ENCODE measurements at regions not wholly inside any gene's neighbourhood (a gene's known extent, or its start where the extent isn't known, plus 50 kb on each side); places are given as distances from the start of the nearest gene placed in this dataset.
"Not testable (repeated sequence)": the region's sequence is repeated elsewhere in the genome, so short reads cannot be mapped to it uniquely, and the experiment has no call there.

DNA sequence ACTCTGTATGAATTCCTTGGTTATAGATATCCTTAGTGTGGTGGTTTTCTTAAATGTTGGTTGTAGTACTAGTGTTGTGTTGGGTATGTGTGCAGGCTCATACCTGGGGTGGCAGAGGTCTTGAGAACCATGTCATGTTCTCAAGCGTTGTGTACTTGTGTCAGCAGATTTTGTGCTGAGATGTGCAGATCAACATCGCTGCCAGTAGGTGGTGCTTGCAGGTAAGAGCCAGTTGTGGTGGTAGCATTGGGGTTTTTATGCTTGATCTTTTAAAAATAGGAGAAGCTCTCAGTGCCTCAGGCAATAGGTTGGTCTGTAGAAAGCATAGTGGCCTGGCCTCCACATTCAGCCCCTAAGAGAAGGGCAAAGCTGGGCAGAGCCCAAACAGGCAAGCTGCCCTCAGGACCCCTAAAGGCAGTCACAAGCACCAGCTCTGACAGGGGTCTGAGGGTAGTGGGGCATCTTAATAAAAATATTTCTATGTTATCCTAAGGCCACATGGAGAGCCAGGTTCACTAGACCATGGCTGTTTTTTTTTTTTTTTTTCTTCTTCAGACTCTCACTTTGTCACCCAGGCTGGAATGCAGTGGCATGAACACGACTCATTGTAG, 164.0 kb downstream of the IL20RB start:
- ChIA-PET POLR2A (no interaction called here), CTCF (interaction anchor here (0.6 to 6.1 kb wide), 8 partner anchors 9 to 931 kb away, joined by 3 to 46 read pairs (median 4); no protein-coding TSS in a partner anchor)
- no peak overlapping the region for H3K4me3 ChIP-seq (ENCODE audit: low read depth, low read length)
- no peak for DNase-seq (ENCODE audit: low read depth, low spot score)
- TF ChIP-seq, protein P1, sequence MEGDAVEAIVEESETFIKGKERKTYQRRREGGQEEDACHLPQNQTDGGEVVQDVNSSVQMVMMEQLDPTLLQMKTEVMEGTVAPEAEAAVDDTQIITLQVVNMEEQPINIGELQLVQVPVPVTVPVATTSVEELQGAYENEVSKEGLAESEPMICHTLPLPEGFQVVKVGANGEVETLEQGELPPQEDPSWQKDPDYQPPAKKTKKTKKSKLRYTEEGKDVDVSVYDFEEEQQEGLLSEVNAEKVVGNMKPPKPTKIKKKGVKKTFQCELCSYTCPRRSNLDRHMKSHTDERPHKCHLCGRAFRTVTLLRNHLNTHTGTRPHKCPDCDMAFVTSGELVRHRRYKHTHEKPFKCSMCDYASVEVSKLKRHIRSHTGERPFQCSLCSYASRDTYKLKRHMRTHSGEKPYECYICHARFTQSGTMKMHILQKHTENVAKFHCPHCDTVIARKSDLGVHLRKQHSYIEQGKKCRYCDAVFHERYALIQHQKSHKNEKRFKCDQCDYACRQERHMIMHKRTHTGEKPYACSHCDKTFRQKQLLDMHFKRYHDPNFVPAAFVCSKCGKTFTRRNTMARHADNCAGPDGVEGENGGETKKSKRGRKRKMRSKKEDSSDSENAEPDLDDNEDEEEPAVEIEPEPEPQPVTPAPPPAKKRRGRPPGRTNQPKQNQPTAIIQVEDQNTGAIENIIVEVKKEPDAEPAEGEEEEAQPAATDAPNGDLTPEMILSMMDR (IDR thresholded peaks at IDR 0.05; ENCODE audit: insufficient read depth, low read length, missing control alignments) = peak; percentile 66

DNA sequence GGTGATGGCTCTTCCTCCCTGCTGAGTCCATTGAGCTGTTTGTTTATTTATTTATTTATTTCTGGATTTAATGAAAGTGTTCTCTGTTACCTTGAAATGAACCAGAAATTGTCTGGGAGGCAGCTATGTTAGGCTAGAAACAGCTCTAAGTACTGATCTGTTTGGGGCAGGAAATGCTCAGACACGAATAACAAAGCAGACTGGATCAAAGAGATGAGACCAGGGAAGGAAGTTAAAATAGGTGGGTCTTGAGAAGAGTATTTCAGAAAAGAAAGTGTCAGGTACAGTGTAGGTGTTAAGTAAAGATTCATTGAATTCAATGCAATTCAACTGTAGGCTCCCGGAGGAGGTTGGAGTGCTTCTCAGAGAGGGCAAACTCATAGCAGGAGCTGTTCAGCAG, 173.3 kb downstream of the IL20RB start:
- no peak overlapping the region for H3K4me3 ChIP-seq (ENCODE audit: low read depth, low read length)
- CTCF ChIA-PET = interaction anchor here (2.2 kb wide), 1 partner anchor 10 kb away, joined by 8 read pairs; no protein-coding TSS in a partner anchor
- POLR2A ChIA-PET = no interaction called here
- no peak for DNase-seq (ENCODE audit: low read depth, low spot score)
- TF ChIP-seq, protein P1 (IDR thresholded peaks at IDR 0.05; ENCODE audit: insufficient read depth, low read length, missing control alignments) = no peak

DNA sequence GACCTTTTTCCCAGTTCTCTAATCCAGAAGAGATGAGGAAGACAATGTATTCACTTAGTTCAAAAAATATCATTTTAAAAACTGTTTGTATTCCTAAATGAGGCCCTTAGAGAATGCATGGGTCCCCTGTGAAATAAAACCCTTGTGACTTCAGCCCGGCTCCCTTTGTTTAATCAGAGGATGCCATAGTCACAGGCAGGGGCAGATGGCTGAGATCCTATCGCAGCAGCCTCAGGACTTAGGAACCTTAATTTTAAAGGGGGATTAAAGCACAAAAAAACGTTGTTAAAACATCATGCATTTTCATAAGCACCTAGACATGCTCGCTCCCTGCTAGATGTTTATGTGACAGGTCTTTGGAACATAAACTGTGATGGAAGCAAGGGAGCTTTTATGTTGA, 176.6 kb downstream of the IL20RB start:
- no peak overlapping the region for H3K4me3 ChIP-seq (ENCODE audit: low read depth, low read length)
- TF ChIP-seq, protein P1 (IDR thresholded peaks at IDR 0.05; ENCODE audit: insufficient read depth, low read length, missing control alignments) = no peak
- DNase-seq (ENCODE audit: low read depth, low spot score) = no peak
- ChIA-PET POLR2A (no interaction called here), CTCF (interaction anchor here (0.8 kb wide), 1 partner anchor 13 kb away, joined by 3 read pairs; no protein-coding TSS in a partner anchor)

DNA sequence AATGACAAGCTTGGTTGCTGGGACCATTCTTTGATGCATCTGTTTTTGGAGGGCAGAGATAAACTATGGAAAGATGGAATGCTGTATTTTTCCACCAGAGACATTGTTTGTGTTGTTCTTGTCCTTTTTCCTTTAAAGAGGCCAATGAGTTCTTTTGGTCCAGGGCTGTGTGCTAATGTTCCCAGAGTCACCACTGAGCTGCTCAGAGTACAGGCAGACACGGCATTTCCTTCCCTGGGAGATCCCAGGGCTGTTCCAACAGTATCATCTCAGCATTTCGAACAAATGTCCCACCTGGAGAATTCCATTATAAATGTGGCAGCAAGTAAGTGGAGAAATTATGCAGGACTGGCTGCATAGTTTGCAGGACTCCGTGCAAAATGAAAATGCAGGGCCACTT, 190.6 kb downstream of the IL20RB start:
- CTCF ChIA-PET = no interaction called here

DNA sequence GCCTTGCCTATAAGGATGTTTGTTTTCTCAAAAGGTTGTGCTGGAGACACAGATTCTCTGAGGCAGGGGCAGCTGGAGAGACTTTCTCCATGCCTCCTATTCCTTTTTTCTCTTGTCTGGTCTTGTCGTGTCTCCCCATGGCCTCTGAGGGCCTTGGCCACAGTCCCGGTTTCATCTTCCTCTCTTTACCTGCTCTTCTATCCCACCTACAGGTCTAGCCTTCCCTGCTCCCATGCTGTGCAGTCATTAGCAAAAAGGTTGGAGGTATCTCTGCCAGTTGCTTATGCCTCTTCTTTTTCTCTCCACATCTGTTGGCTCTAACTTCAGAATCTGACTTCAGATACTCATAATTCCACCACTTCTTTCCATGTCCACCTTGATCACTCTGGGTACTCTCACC, 191.1 kb downstream of the IL20RB start:
- ChIA-PET CTCF (no interaction called here), POLR2A (no interaction called here)
- DNase-seq (ENCODE audit: low read depth, low spot score) = no peak
- no peak overlapping the region for H3K4me3 ChIP-seq (ENCODE audit: low read depth, low read length)
- TF ChIP-seq, protein P1 (IDR thresholded peaks at IDR 0.05; ENCODE audit: insufficient read depth, low read length, missing control alignments) = no peak

More for the DNA sequence above, 190.6 kb downstream of the IL20RB start:
- no peak overlapping the region for H3K4me3 ChIP-seq (ENCODE audit: low read depth, low read length)
- POLR2A ChIA-PET = no interaction called here
- no peak for DNase-seq (ENCODE audit: low read depth, low spot score)
- TF ChIP-seq, protein P1 (IDR thresholded peaks at IDR 0.05; ENCODE audit: insufficient read depth, low read length, missing control alignments) = no peak

DNA sequence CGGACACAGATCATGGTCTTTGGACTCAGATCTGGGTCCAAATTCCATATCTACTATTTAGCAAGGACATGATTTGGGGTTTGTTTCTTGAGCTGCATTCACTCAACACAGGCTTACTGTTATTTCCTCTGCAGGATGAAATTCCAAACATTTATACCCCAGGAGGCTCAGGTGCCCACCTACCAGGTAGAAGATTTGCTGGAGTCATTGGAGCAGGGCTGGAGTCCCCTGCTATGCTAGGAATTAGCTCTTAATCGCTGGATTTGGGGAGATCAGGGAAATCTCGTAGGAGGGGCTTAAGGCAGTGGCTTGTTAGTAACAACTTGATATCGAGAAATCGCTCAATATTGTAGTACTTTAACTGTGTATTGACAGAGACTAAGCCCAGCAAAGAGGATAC, 193.0 kb downstream of the IL20RB start:
- ChIA-PET CTCF (no interaction called here), POLR2A (no interaction called here)
- TF ChIP-seq, protein P1 (IDR thresholded peaks at IDR 0.05; ENCODE audit: insufficient read depth, low read length, missing control alignments) = no peak
- no peak overlapping the region for H3K4me3 ChIP-seq (ENCODE audit: low read depth, low read length)
- DNase-seq (ENCODE audit: low read depth, low spot score) = no peak

DNA sequence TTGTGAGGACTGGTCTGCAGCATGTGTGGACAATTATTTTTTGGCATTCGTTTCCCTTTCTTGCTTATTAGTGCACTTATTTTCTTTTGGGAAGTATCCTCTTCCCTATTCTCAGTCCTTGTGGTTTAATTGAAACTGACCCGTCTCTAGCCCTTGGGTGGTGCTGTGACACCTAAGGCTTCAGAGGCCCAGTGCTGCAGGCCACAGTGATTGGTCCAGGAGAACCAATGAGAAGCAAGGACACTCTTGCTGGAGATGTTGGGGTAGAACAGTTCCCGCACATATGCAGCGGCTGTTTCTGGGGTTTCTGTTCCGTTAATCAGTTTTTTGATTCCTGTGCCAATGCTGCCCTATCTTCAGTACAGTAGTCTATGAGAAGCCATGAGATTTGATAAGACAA, 195.3 kb downstream of the IL20RB start:
- CTCF ChIA-PET; H3K4me3 ChIP-seq (ENCODE audit: low read depth, low read length); DNase-seq (ENCODE audit: low read depth, low spot score); POLR2A ChIA-PET: not testable (repeated sequence)
